GM06990 (cell line): ENCODE measurements at regions not wholly inside any gene's neighbourhood (a gene's known extent, or its start where the extent isn't known, plus 50 kb on each side); places are given as distances from the start of the nearest gene placed in this dataset.

Experiments used
- DNase-seq: peaks from one replicate; pipeline ENCODE4 v3.0.0-alpha.2; 2011; ENCODE audit not compliant: insufficient read length; ENCODE audit errors: extremely low read depth
- H3K27me3 ChIP-seq: replicated peaks from 2 replicates; pipeline ENCODE4 v1.6.0; 2011; ENCODE audit warnings: low read length; ENCODE audit not compliant: control insufficient read depth, insufficient read depth
- H3K36me3 ChIP-seq: 2 replicates; pipeline ENCODE4 v1.5.1; 2011; ENCODE audit warnings: low read length; ENCODE audit not compliant: control insufficient read depth, insufficient read depth
- H3K4me3 ChIP-seq: replicated peaks from 2 replicates; pipeline ENCODE4 v1.5.1; 2011; ENCODE audit warnings: low read depth, mild to moderate bottlenecking, control low read depth, low read length
- CTCF ChIP-seq: IDR thresholded peaks from 2 replicates; pipeline ENCODE4 v1.5.1; 2011; ENCODE audit warnings: low read length, control low read depth, mild to moderate bottlenecking, inconsistent platforms; ENCODE audit not compliant: insufficient read depth, poor library complexity, severe bottlenecking

GRCh38 chr14:76940021-76940760 lies 88.3 kb downstream of the IRF2BPL start:
- TF ChIP-seq CTCF = no peak
- DNase-seq = no peak
- Histone ChIP-seq H3K4me3 (no peak overlapping the region), H3K27me3 (no peaks in the 10 kb centered on the region), H3K36me3 (no peaks in the 10 kb centered on the region)

- H3K27me3 ChIP-seq = no peaks in the 10 kb centered on the region
- no peak for TF ChIP-seq CTCF
- no peaks in the 10 kb centered on the region for H3K36me3 ChIP-seq
- no peak overlapping the region for H3K4me3 ChIP-seq
- DNase-seq = no peak
Observed at GRCh38 chr14:76939015-76939742, 89.3 kb downstream of the IRF2BPL start.

- H3K4me3 ChIP-seq = no peak overlapping the region
- no peak for TF ChIP-seq CTCF
- DNase-seq = no peak
Observed at GRCh38 chr14:76938092-76938500, 90.4 kb downstream of the IRF2BPL start.

GRCh38 chr14:76937181-76938091 lies 91.1 kb downstream of the IRF2BPL start:
- Histone ChIP-seq H3K27me3 (no peaks in the 10 kb centered on the region), H3K4me3 (no peak overlapping the region), H3K36me3 (no peaks in the 10 kb centered on the region)
- DNase-seq = no peak
- TF ChIP-seq CTCF = no peak

More at GRCh38 chr14:76938092-76938500, 90.4 kb downstream of the IRF2BPL start:
- Histone ChIP-seq H3K27me3 (no peaks in the 10 kb centered on the region), H3K36me3 (no peaks in the 10 kb centered on the region)

- no peak overlapping the region for H3K4me3 ChIP-seq
- no peak for DNase-seq
Observed at GRCh38 chr14:76936483-76936882, 92.0 kb downstream of the IRF2BPL start.

More at GRCh38 chr14:76936483-76936882, 92.0 kb downstream of the IRF2BPL start:
- TF ChIP-seq CTCF = no peak
- Histone ChIP-seq H3K36me3 (no peaks in the 10 kb centered on the region), H3K27me3 (no peaks in the 10 kb centered on the region)
